ENCODE measurements at regions not wholly inside any gene's neighbourhood (a gene's known extent, or its start where the extent isn't known, plus 50 kb on each side); places are given as distances from the start of the nearest gene placed in this dataset.

GRCh38 chr13:104983601-104984000 lies 1551.9 kb downstream of the EFNB2 start:
- no peaks in the 10 kb centered on the region for H3K27me3 Mint-ChIP-seq
- ATAC-seq (replicated peaks) (no peak), DNase-seq (no peak)
- H3K27ac Mint-ChIP-seq = no peak overlapping the region
- H3K4me1 Mint-ChIP-seq = peaks cover 8 to 14% of the 10 kb centered on the region in 2 donors
- no peaks in the 10 kb centered on the region for H3K36me3 Mint-ChIP-seq
- H3K4me3 Mint-ChIP-seq = no peak overlapping the region
- H3K9me3 Mint-ChIP-seq = no peaks in the 10 kb centered on the region

- no peak for DNase-seq
- Mint-ChIP-seq H3K36me3 (no peaks in the 10 kb centered on the region), H3K9me3 (no peaks in the 10 kb centered on the region), H3K27ac (no peak overlapping the region), H3K4me3 (no peak overlapping the region), H3K4me1 (peaks cover 8 to 14% of the 10 kb centered on the region in 2 donors), H3K27me3 (no peaks in the 10 kb centered on the region)
- ATAC-seq (replicated peaks) = no peak
Observed at GRCh38 chr13:104980586-104980985, 1554.9 kb downstream of the EFNB2 start.

- DNase-seq = no peak
- H3K4me1 Mint-ChIP-seq = peaks cover 3 to 6% of the 10 kb centered on the region in 2 donors
- H3K36me3 Mint-ChIP-seq = no peaks in the 10 kb centered on the region
- H3K27ac Mint-ChIP-seq = no peak overlapping the region
- no peaks in the 10 kb centered on the region for H3K9me3 Mint-ChIP-seq
- H3K4me3 Mint-ChIP-seq = no peak overlapping the region
- ATAC-seq (replicated peaks) = no peak
- no peaks in the 10 kb centered on the region for H3K27me3 Mint-ChIP-seq
Observed at GRCh38 chr13:104979281-104980030, 1556.0 kb downstream of the EFNB2 start.

- H3K27ac Mint-ChIP-seq = no peak overlapping the region
- DNase-seq (no peak), ATAC-seq (replicated peaks) (no peak)
- no peak overlapping the region for H3K4me3 Mint-ChIP-seq
- H3K36me3 Mint-ChIP-seq = no peaks in the 10 kb centered on the region
- H3K27me3 Mint-ChIP-seq = no peaks in the 10 kb centered on the region
- no peaks in the 10 kb centered on the region for H3K9me3 Mint-ChIP-seq
- H3K4me1 Mint-ChIP-seq = no peaks in the 10 kb centered on the region
Observed at GRCh38 chr13:104976986-104977385, 1558.5 kb downstream of the EFNB2 start.

- Mint-ChIP-seq H3K4me3 (no peak overlapping the region), H3K27ac (no peak overlapping the region), H3K9me3 (no peaks in the 10 kb centered on the region), H3K36me3 (no peaks in the 10 kb centered on the region), H3K27me3 (no peaks in the 10 kb centered on the region), H3K4me1 (no peaks in the 10 kb centered on the region)
- DNase-seq = no peak
- ATAC-seq (replicated peaks) = no peak
Observed at GRCh38 chr13:104975272-104975671, 1560.2 kb downstream of the EFNB2 start.

GRCh38 chr13:104968876-104969275 lies 1566.6 kb downstream of the EFNB2 start:
- no peaks in the 10 kb centered on the region for H3K9me3 Mint-ChIP-seq
- no peaks in the 10 kb centered on the region for H3K27me3 Mint-ChIP-seq
- DNase-seq = no peak
- no peaks in the 10 kb centered on the region for H3K4me1 Mint-ChIP-seq
- H3K36me3 Mint-ChIP-seq = no peaks in the 10 kb centered on the region
- no peak overlapping the region for H3K4me3 Mint-ChIP-seq
- H3K27ac Mint-ChIP-seq = no peak overlapping the region
- no peak for ATAC-seq (replicated peaks)

GRCh38 chr13:104967836-104968630 lies 1567.4 kb downstream of the EFNB2 start:
- ATAC-seq (replicated peaks) (no peak), DNase-seq (no peak)
- Mint-ChIP-seq H3K27me3 (no peaks in the 10 kb centered on the region), H3K4me3 (no peak overlapping the region), H3K27ac (no peak overlapping the region), H3K4me1 (no peaks in the 10 kb centered on the region), H3K36me3 (no peaks in the 10 kb centered on the region), H3K9me3 (no peaks in the 10 kb centered on the region)

- no peaks in the 10 kb centered on the region for H3K9me3 Mint-ChIP-seq
- no peak overlapping the region for H3K4me3 Mint-ChIP-seq
Observed at GRCh38 chr13:104967376-104967775, 1568.1 kb downstream of the EFNB2 start.

GRCh38 chr13:104962411-104962810 lies 1573.1 kb downstream of the EFNB2 start:
- DNase-seq = no peak
- peaks cover 4% of the 10 kb centered on the region in 2 donors for H3K9me3 Mint-ChIP-seq

More at GRCh38 chr13:104967376-104967775, 1568.1 kb downstream of the EFNB2 start:
- DNase-seq (no peak), ATAC-seq (replicated peaks) (no peak)
- Mint-ChIP-seq H3K27me3 (no peaks in the 10 kb centered on the region), H3K4me1 (no peaks in the 10 kb centered on the region), H3K27ac (no peak overlapping the region), H3K36me3 (no peaks in the 10 kb centered on the region)

GRCh38 chr13:104961246-104961645 lies 1574.2 kb downstream of the EFNB2 start:
- Mint-ChIP-seq H3K27me3 (no peaks in the 10 kb centered on the region), H3K36me3 (no peaks in the 10 kb centered on the region), H3K4me3 (no peak overlapping the region), H3K9me3 (peaks cover 4% of the 10 kb centered on the region in 2 donors), H3K27ac (no peak overlapping the region), H3K4me1 (no peaks in the 10 kb centered on the region)
- ATAC-seq (replicated peaks) = no peak
- no peak for DNase-seq

More at GRCh38 chr13:104962411-104962810, 1573.1 kb downstream of the EFNB2 start:
- H3K36me3 Mint-ChIP-seq = no peaks in the 10 kb centered on the region
- no peak overlapping the region for H3K27ac Mint-ChIP-seq
- no peaks in the 10 kb centered on the region for H3K4me1 Mint-ChIP-seq
- H3K4me3 Mint-ChIP-seq = no peak overlapping the region
- no peak for ATAC-seq (replicated peaks)
- H3K27me3 Mint-ChIP-seq = no peaks in the 10 kb centered on the region

GRCh38 chr13:104954210-104954609 lies 1581.3 kb downstream of the EFNB2 start:
- no peaks in the 10 kb centered on the region for H3K27me3 Mint-ChIP-seq

GRCh38 chr13:104953588-104953987 lies 1581.9 kb downstream of the EFNB2 start:
- H3K36me3 Mint-ChIP-seq = no peaks in the 10 kb centered on the region

More at GRCh38 chr13:104954210-104954609, 1581.3 kb downstream of the EFNB2 start:
- no peak for ATAC-seq (replicated peaks)
- Mint-ChIP-seq H3K4me1 (no peaks in the 10 kb centered on the region), H3K9me3 (peaks cover 0 to 4% of the 10 kb centered on the region in 2 donors), H3K4me3 (no peak overlapping the region), H3K27ac (no peak overlapping the region), H3K36me3 (no peaks in the 10 kb centered on the region)
- no peak for DNase-seq

GRCh38 chr13:104949840-104950740 lies 1585.4 kb downstream of the EFNB2 start:
- Mint-ChIP-seq H3K4me3 (no peak overlapping the region), H3K27me3 (no peaks in the 10 kb centered on the region), H3K4me1 (no peaks in the 10 kb centered on the region), H3K27ac (no peak overlapping the region), H3K36me3 (no peaks in the 10 kb centered on the region), H3K9me3 (peaks cover 0 to 1% of the 10 kb centered on the region in 2 donors)
- DNase-seq (no peak), ATAC-seq (replicated peaks) (no peak)

More at GRCh38 chr13:104953588-104953987, 1581.9 kb downstream of the EFNB2 start:
- H3K4me3 Mint-ChIP-seq = no peak overlapping the region
- DNase-seq (no peak), ATAC-seq (replicated peaks) (no peak)
- H3K4me1 Mint-ChIP-seq = no peaks in the 10 kb centered on the region
- H3K27me3 Mint-ChIP-seq = no peaks in the 10 kb centered on the region
- peaks cover 0 to 4% of the 10 kb centered on the region in 2 donors for H3K9me3 Mint-ChIP-seq
- no peak overlapping the region for H3K27ac Mint-ChIP-seq

- DNase-seq (no peak), ATAC-seq (replicated peaks) (no peak)
- no peak overlapping the region for H3K27ac Mint-ChIP-seq
- H3K4me1 Mint-ChIP-seq = no peaks in the 10 kb centered on the region
- H3K4me3 Mint-ChIP-seq = no peak overlapping the region
- H3K9me3 Mint-ChIP-seq = no peaks in the 10 kb centered on the region
- H3K27me3 Mint-ChIP-seq = no peaks in the 10 kb centered on the region
- no peaks in the 10 kb centered on the region for H3K36me3 Mint-ChIP-seq
Observed at GRCh38 chr13:104944176-104944575, 1591.3 kb downstream of the EFNB2 start.
